Right lobe of liver (tissue), 4 donors: ENCODE measurements at regions not wholly inside any gene's neighbourhood (a gene's known extent, or its start where the extent isn't known, plus 50 kb on each side); places are given as distances from the start of the nearest gene placed in this dataset.

Experiments
- POLR2A ChIP-seq: fragments of 450-650 bp; IDR thresholded peaks from one replicate; pipeline ENCODE4 v1.6.1; 2017; ENCODE audit warnings: antibody characterized with exemption, mild to moderate bottlenecking
- TF ChIP-seq, protein P1 (sequence below), 4 donors: fragments of 200-600 bp in 3 of 4; fragments of 450-650 bp in 1 of 4; IDR thresholded peaks; one replicate each; pipeline versions ENCODE4 v1.5.1 to v1.8.0; 2016 to 2022; ENCODE audit warnings: antibody characterized with exemption in 4 of 4, mild to moderate bottlenecking in 2 of 4
- donor health status: DM: no; HTN: no; CAD: no.
- donor health status: DM: no; HTN: no; CAD: no.
- donor health status: DM: no; HTN: yes; CAD: no.

DNA sequence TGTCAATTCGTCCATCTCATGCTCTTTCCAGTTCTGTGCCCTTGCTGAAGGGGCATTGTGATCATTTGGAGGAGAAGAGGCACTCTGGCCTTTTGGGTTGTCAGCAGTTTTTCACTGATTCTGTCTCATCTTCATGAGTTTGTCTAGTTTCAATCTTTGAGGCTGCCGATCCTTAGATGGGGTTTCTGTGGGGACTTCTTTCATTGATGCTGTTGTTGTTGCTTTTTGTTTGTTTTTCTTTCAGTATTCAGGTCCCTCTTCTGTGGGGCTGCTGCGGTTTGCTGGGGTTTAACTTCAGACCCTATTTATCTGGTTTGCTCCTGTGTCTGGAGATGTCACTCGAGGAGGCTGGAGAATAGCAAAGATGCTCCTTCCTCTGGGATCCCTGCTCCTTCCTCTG, 224.3 kb downstream of the JRKL start:
- TF ChIP-seq, protein P1, sequence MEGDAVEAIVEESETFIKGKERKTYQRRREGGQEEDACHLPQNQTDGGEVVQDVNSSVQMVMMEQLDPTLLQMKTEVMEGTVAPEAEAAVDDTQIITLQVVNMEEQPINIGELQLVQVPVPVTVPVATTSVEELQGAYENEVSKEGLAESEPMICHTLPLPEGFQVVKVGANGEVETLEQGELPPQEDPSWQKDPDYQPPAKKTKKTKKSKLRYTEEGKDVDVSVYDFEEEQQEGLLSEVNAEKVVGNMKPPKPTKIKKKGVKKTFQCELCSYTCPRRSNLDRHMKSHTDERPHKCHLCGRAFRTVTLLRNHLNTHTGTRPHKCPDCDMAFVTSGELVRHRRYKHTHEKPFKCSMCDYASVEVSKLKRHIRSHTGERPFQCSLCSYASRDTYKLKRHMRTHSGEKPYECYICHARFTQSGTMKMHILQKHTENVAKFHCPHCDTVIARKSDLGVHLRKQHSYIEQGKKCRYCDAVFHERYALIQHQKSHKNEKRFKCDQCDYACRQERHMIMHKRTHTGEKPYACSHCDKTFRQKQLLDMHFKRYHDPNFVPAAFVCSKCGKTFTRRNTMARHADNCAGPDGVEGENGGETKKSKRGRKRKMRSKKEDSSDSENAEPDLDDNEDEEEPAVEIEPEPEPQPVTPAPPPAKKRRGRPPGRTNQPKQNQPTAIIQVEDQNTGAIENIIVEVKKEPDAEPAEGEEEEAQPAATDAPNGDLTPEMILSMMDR (IDR thresholded peaks at IDR 0.05), result no peak
- no peak for TF ChIP-seq POLR2A
